Activated CD8-positive, alpha-beta memory T cell treated with anti-CD3 and anti-CD28 coated beads for 1 hour (primary cell): ENCODE measurements at regions not wholly inside any gene's neighbourhood (a gene's known extent, or its start where the extent isn't known, plus 50 kb on each side); places are given as distances from the start of the nearest gene placed in this dataset.
"Not testable (repeated sequence)": the region's sequence is repeated elsewhere in the genome, so short reads cannot be mapped to it uniquely, and the experiment has no call there.

Source experiments
- DNase-seq, 2 donors: peaks; one replicate each; pipeline ENCODE4 v3.0.0-alpha.2; 2020; ENCODE audit warnings: low read depth in 1 of 2; ENCODE audit errors: extremely low read depth in 1 of 2

GRCh38 chr6:104521176-104521575 lies 338.5 kb downstream of the HACE1 start:
- DNase-seq: no peak

DNA sequence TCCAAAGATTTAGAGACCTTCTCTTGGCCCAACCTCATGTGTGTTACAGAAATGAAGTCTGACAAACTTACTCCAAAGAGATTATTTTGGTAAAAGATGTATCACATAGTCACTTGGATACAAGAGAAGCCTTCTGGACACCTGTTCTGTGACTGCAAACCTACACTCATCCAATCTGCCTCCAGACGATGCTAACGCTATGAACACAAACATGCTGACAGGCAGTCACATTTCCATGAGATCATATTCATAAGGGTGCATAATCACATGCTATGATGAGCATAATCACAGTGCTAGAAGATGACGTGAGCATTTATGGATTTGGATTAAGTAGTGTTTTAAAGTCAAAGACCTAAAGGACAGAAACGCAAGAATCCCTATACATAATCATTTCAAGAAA lies 340.2 kb downstream of the HACE1 start:
- no peak for DNase-seq

DNA sequence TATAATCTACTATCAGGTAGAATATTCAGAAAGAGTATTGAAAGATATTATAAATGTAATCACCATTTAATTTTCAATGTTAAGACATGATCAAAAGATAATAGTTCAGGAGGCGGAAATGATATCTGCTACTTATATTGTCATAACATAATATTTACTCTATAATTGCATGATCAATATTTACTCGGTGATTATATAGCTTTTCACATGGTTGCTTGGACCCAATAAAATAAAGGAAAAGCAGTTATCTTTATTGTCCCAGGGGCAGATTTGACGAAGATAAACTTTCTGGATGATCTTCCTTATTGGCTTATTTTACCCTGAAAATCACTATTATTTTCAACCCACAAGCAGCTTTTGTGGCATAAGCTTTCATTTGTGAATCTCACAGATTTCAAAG lies 350.4 kb downstream of the HACE1 start:
- DNase-seq: no peak

DNA sequence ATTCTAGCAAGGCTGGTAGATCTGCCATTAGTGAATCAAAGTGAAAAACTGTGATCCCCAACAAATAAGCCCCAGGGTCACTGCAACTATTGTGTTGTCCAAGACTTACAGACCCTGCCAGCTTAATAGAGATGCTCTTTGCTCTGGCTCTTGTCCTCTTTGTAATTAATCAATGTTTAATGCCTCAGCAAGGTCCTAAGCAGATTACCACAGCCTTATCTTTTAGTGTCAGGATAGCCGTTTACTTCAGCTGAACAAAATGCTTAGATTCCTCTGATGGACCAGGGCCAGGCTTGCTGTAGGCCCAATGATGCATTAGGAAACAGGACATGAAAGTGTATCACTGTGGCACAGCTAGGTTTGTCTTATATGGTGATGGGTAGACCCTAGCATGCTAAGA lies 353.3 kb downstream of the HACE1 start:
- DNase-seq: no peak

GRCh38 chr6:104505838-104506237 lies 353.9 kb downstream of the HACE1 start:
- DNase-seq: no peak

- DNase-seq: no peak
Measured at GRCh38 chr6:104500265-104500664, 359.5 kb downstream of the HACE1 start.

DNA sequence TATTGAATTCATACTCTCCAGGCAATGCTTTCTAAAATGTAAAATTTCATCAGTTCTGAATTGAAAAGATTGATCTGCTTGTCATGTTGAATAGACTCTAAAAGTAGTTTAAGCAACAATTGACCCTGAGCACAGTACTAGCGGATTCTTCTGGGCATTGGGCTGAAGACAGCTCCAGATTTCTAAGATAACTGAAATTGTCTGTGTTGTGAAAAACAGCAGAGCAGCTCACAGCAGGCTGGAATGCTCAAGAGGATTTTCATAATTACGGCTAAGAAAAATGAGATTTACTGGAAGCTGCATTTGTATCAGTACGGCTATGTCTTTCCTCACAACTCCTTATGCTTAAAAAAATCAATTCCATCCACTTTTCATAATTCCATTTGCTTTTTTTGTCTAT lies 373.7 kb downstream of the HACE1 start:
- DNase-seq: no peak

- no peak for DNase-seq
Measured at GRCh38 chr6:104484626-104485025, 375.1 kb downstream of the HACE1 start.

- DNase-seq: no peak
Measured at GRCh38 chr6:104484191-104484590, 375.5 kb downstream of the HACE1 start.

GRCh38 chr6:104483225-104483834 lies 376.4 kb downstream of the HACE1 start:
- DNase-seq: no peak

- no peak for DNase-seq
Measured at GRCh38 chr6:104477569-104477968, 382.1 kb downstream of the HACE1 start.

DNA sequence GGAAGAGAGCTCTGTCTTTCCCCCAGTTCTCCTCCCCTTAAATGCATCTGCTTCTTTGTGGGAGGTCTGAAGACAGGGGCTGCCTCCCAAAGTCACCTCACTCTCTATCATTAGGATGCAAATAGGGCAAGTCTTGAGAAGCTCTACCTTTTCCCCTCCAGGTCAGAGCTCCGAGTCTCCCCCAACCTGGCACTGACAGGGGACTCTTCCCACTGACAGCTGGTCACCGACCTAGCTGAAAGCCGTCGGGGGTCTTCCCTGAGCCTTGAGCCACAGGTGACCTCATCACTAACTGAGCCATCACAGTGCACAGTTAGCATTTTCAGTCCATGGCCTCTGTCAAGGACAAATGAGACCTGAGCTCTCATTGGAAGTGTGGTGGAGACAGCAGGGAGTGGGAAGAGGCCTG lies 386.7 kb downstream of the HACE1 start:
- no peak for DNase-seq

GRCh38 chr6:104472021-104472901 lies 387.5 kb downstream of the HACE1 start:
- no peak for DNase-seq

DNA sequence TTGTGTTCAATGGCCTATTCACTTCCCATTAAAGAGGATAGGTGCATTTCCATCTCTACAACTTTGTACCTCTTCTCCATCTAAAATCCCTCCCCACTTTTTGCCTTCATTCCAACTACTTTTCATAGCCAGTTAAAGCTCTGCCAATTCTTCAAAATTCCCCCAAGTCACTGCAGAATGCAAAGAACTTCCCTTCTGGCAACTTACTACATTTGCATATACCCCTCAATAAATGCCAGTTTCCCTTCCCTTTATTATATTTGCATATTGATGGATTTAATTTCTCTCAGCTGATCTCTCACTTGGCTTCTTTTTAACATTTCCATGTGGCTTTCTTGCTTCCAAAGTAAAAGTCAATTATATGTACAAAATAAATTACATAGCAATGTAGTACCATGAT lies 393.4 kb downstream of the HACE1 start:
- DNase-seq: no peak

DNA sequence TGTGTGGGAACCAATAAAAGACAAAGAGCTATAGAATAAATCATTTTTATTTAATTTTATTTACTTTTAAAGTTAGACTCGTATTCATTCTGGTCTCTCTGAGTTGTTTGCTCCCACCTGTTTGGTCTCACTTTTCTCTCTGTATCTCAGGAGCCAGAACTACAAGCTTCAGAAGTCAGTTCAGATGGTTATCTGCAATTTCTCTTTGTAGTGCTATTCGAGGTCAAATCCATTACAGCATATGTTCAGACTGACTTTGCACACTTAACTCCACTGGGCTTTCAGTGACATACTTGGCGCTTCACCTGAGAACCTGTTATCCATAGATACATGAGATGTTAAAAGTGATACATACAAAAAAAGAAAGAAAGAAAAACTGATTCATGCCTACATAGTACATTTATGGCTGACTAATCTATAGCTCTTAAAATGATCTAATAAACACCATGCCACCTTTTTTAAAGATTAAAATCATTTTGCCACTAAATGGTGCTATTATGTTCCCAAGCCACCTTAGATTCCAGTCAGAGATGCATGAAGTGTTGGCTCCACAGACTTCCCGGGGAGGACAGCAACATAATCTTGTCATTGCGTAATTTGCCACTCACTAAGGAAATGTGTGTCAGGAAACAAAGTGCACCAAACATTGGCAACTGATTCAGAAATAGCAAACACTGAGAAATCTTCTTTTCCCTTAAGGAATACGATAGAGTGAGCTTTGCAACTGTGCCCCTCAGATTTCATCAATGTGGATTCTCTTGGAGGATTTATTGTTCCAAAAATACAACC lies 396.7 kb downstream of the HACE1 start:
- DNase-seq: no peak

DNA sequence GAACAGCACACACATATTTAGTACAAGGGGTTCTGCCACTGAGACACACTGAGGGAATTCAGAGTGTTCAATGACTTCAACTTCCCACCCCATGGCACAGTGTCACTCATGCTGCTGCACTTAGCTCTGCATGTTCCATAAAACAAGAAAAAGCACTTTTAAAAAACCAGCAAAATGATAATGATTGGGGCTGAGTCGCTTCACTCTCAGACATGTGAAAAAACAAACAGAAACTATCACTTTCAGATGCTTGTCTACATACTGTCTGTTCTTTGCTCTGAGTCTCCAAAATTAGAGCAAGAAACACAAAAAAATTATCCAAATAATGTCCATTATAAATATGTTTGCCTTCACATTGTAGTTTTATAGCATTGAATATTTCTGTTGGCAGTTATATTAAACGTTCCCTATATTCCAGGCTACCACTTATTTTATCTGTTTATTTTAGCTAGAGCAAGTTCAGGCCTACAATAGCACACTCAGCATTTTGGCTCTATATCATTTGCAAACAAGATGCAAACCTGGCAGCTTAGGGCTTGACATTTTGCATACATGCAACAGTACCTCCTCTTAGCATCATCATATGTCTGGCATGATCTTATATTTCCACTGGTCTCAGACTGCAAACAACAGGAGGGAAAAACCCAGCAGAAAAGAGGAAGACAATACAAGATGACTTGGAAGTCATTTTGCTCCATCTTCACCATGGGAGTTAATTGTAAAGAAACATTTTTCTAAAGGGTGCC lies 398.8 kb downstream of the HACE1 start:
- no peak for DNase-seq

- no peak for DNase-seq
Measured at GRCh38 chr6:104459543-104459942, 400.2 kb downstream of the HACE1 start.

GRCh38 chr6:104449918-104450317 lies 409.8 kb downstream of the HACE1 start:
- DNase-seq: no peak

- DNase-seq: not testable (repeated sequence)
Measured at GRCh38 chr6:104446101-104447080, 413.3 kb downstream of the HACE1 start.

DNA sequence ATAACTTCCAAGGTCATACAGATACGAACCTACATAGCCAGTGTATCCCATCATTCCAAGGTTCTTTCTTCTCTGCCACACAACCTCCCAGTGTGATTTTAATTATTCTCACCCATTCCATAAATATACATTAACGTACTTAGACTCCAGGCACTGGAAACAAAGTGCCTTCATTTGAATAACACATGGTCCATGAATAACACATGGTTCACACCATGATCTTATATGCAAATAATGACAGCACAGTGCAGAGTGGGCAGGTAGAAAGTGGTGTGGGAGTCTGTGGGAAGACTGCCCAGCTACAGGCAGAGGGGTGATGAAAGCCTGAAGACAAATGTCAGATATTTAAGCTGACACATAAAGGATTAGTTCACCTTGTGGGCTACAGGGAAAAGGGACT lies 425.2 kb downstream of the HACE1 start:
- DNase-seq: no peak
